Skin of body (tissue), 1 donor: ENCODE measurements at regions not wholly inside any gene's neighbourhood (a gene's known extent, or its start where the extent isn't known, plus 50 kb on each side); places are given as distances from the start of the nearest gene placed in this dataset.

Experiments used
- DNase-seq: peaks from one replicate; lab custom pipeline; 2025; lab: John Stamatoyannopoulos, UW

DNA sequence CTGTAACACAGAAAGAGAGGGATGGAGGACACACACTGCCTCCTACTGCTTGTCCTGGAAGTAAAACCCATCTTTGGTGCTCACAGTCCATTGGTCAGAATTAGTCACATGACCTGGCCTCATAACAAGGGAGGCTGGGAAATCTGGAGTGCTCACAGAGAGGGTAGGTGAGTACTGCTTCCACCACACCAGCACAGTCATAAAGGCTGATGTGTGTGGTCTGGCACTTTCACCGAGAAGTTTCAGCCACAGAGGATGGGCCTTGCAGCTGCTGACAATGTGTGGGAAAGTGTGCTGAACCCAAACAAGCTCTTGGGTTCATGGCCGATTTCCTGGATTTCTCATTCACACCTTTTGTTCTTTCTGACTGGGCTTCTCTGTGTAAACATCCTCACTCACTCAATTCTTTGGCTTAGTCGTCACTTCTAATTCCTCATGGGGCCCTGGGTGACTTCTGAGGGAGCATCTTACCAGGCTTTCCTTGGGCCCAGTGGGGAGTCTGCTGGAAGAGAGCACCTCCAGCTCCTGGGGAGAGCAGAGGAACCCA is 100.7 kb downstream of the ASB7 start:
- no peak for DNase-seq

DNA sequence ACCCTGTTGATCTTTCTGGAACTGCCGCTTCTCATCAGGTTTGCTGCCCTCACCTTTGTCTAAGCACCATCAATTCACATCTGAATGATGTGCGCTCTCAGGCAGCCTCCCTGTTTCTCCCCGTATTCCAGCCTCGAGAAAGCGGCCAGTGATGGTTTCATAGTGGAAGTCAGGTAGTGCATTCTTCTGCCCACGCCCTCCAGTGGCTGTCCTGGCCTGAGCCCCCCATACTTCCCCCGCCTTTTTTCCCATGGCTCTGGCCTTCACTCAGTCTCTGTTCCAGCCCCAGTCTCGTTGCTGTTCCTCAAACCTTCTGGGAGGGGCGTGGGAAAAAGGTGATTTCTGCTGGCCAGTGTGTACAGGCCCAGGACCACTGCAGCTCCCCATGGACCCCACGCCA is 101.3 kb downstream of the ASB7 start:
- DNase-seq = no peak

GRCh38 chr15:100704281-100705055 is 102.1 kb downstream of the ASB7 start:
- DNase-seq = no peak

DNA sequence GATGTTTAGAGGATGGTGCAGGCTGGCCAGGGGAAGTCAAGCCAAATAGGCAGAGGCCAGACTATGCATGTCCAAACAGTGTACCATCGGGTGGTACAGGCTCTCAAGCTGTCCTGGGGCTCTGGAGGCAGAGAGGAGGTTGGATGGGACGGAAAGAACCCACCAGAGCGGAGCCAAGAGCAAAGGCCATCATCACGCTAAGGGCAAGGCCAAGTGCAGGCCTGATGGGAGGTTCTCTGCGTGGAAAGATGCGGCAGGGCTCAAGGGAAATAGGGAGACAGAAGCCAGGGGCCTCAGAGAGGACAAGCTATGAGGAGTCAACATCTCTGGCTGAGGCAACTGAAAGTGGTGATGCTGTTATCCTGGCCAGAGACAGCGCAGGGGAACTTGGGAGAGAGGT is 102.7 kb downstream of the ASB7 start:
- DNase-seq = no peak

DNA sequence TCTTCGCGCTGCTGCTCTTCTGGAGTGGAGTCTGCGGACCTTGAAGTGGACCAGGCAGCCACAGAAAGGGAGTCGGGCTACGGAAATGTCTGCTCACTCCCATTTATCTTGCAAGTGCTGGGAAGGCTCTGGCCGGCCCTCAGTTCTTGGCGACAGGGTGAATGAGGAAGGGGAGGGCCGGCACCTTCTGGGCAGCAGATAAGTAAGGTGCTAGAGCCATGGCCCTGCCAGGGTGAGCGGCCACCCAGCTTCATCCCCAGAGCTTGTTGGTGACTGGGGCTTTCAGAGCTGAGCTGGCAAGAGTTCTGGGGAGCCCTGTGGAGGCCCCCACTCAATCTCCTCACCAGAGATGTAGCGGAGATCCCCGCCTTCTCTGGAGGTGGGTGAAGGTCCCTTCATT is 103.5 kb downstream of the ASB7 start:
- no peak for DNase-seq

GRCh38 chr15:100707229-100707628 is 104.8 kb downstream of the ASB7 start:
- DNase-seq = no peak

DNA sequence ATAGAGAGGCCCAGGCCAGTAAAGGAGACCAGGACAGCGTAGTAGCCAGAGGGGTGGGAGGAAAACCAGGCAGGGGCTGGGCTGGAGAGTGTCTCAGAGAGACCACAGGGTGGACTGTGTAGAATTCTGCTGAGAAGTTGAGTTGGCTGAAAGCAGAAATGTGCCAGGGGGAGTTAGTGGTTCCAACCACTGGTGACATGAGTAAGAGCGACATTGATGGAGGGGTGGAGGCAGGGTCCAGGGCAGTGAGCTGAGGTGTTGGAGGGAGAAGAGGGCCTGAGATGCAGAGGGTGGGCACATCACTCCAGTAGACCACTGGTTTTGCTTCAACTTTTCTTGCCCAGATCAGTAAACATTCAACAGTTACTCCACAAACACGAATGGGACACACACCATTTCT is 106.5 kb downstream of the ASB7 start:
- DNase-seq = no peak

- no peak for DNase-seq
These were observed 107.8 kb downstream of the ASB7 start for GRCh38 chr15:100710222-100710621.

DNA sequence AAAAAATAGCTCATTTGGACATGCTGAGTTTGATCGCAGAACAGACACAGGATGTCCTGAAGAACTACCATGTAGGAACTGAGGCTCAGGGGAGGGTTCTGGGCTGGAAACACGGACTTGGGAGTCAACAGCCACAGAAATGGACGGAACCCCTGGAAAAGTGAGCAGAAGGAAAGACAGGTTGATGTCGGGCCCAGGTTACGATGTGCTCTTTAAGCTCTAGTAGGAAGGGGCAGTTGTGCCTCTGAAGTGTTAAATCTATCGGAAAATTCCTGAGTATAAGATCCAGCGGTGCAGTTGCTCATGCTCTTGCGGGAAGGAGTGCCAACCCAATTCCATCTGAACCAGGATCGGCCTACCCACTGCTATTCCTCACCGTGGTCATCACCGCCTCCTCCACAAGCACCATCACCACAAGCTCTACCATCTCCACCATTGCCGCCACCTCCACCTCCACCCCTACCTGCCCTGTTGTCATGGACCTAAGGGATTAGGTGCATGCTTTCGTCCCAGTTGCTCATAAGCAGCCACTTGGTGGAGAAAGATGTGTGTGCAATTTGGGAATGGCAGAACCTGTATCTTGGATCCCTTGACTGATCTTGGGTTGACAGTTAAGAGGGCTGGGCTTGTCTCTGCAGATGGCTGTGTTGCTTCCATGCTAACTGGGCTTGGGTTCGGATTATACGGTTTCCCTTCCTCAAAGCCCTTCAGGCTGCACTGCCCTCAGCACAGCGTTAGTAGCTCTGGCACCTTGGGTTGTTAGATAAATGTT is 108.5 kb downstream of the ASB7 start:
- DNase-seq = no peak

- DNase-seq = peak; percentile 84
These were observed 109.2 kb downstream of the ASB7 start for GRCh38 chr15:100711516-100712021.

- peak; percentile 23 for DNase-seq
These were observed 109.8 kb downstream of the ASB7 start for GRCh38 chr15:100712226-100712625.

DNA sequence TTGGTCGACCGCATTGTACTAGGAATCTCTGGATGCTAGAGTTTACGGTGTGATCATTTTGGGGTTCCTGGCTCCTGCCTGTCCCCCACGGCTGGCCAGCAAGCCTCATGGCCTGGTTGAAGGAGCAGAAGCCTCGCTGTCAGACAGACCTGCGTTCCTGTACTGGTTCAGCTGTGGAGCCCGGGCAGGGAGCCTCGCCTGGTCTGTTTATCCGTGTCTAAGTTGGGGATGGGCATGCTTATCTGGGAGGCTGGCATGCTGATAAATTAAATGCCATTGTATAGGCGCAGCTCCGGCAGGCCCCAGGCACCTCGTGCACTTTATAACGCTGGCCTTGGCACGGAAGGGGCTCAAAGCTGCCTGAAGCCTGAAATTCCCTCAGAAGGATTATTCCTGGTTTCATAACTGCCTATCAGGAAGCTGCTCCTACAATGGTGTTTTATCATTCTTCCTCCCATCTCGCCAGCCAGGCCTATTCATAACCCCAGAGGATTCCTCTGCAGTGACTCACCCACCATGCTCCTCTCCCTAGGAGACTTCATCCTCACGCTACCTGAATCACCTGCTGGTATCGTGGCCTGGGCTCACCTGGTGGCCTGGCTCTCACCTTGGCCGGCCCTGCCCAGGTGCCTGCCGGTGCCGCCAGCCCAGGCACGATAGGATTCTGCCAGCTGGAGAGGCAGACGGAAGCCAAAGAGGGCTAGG is 110.9 kb downstream of the ASB7 start:
- no peak for DNase-seq

DNA sequence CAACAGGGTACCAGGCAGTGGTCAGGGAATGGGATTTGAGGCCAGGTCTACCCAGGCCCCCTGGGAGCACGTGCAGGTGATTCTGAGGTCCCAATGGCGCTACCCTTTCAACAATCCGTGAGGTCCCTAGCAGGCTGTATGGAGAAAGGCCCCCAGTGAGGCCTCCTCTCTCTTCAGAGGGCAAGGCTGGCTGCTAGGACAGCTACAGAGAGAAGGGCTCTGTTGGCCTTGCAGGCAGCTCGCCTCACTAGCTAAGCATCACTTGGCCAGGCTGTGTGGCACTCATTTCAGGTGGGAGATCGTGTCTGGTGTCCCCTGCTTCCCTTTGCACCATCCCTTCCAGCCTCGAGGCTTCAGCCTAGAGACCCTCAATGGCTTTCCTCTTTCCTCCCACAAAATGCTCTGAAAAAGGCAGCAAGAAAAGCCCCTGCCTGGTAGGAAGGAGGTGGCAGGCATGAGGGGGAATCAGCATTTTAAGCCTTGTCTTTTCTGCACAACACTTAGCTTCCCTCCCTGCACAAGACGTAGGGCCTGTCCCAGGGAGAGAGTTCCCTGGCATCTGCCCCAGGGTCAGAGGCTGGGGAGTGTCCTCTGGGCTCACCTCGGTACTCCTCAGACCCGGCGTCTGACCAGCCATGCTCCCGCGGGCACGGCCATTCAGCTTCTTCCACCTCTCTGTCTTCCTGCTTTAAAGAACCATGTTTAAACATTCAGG is 111.8 kb downstream of the ASB7 start:
- DNase-seq = no peak

DNA sequence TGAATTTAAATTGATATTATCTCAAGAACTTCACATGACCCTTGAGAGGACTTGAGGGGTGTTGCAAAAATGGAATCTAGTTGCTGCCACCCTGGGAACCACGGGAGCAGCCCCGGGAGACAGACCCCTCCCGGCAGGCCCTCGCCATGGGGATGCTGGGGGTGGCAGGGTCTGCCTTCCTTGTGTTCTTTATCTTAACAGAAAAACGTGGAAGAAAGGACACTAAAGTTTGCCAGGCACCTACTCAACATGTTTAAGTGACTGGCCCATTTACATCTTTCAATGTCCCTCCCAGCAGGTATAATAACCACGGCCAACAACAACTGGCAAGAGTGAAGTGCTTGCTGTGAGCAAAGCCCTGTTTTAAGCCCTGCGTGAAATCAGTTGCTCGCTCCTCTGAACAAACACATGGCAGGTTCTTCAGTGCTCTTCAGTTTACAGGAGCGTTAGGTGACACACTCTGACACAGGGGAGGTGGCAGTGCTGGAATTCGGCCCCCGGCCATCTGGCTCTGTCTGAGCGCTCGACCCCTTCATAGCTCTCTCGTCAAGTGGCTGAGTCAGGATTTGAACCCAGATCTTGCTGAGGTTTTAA is 112.5 kb downstream of the ASB7 start:
- DNase-seq = no peak

DNA sequence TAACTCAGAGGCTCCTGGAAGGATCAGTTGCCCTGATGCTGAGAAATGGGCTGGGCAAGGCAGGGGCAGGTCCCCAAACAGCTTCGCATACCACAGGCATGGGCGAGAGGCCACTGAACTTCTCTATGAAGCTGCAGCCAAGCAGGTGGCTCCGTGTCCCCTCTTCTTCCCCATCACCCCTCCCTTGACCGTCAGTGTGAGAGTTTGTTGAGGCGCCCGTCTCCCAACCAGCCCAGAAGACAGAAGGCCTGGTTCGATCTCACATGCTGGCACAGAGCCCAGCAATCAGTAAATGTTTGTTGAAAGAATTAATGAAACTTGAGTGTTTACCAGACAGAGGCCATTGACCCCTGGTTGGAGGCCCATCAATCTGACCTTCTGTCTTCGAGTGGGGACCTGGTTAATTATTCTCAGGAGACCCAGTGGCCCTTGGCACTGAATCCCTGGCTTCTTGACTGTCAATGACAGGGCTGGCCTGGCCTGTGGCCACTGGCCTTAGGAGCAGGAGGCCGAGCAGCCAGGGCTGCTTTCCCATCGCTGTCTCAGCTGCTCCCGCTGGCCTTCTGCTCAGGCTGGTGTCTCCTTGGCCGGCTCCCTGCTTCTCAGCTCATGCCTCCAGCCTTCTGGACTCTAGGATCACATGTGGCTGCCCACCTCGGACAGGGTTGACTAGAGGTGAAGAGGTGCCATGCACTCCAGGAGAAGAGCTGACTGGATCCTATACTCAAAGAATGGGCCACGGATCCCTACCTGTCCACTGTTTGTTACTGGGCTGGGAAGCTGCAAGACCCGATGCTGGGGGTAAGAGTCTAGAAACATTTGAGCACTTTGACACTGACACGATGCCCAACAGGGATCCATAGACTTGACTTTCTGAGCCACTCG is 113.4 kb downstream of the ASB7 start:
- DNase-seq = no peak

GRCh38 chr15:100716456-100717085 is 114.2 kb downstream of the ASB7 start:
- no peak for DNase-seq

- no peak for DNase-seq
These were observed 115.2 kb downstream of the ASB7 start for GRCh38 chr15:100717596-100717995.

DNA sequence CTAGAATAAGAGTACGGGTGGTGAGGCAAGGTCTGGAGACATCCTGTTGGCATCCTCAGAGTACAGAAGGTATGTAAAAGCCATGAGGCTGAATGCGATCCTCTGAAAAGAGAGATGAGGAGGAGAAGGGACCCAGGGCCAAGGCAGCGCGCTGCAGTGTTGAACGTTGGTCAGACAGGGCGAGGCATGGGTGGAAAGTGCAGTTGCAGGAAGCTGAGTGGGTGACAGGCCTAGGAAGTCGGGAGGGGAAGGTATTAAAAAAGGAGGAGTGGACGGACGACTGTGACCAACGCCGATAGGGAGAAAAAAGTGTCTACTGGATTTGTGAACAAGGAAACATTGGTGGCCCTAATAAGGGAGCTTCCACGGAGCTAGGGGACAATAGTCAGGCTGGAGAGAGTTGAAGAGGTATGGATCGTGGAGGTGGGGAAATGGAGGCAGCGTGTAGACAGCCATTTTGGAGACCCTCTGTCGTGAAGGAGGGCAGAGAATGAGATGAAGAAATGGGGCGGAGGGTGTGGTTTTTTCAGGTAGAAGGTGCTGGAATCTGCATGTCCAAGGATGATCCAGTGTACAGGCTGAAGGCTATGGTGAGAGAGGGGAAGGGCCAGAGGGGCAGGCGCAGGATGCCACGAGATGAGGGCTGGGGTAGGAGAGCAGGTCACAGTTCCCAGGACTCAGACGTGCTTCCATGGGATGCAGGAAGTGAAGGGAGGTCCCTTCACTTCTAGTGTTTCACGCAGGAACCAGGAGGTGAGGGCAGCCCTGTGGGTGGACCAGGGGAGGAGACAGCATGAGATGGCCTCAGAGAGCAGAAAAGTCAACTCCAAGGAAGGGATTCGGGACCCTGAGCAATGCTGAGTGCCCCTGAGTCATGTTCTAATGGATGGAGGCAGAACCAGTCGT is 115.9 kb downstream of the ASB7 start:
- DNase-seq = no peak
